ENCODE measurements at regions not wholly inside any gene's neighbourhood (a gene's known extent, or its start where the extent isn't known, plus 50 kb on each side); places are given as distances from the start of the nearest gene placed in this dataset.

GRCh38 chr1:99590578-99591209 is 55.2 kb upstream of the PALMD start:
- ATAC-seq (peak in 3 of 4 donors; percentile 45 to 74 (median 63)), FAIRE-seq (no peak), DNase-seq (peak in 2 of 6 donors; percentile 17 to 18)
- Histone ChIP-seq H3K4me1 (no peaks in the 10 kb centered on the region), H3K36me3 (no peaks in the 10 kb centered on the region), H3K27ac (peak overlapping the region in 2 of 4 donors; percentile 7 to 62), H3K4me3 (no peak overlapping the region), H3K27me3 (no peaks in the 10 kb centered on the region), H3K9me3 (no peaks in the 10 kb centered on the region)
- TF ChIP-seq CTCF (IDR thresholded peaks at IDR 0.05), result no peak
- intact Hi-C loops (cut with DNase I), result no loop called here
- 41 to 52% methylated on average over 4 of the region's 4 CpGs for WGBS, 2 donors

- H3K27ac ChIP-seq, result no peak overlapping the region
- no peak for DNase-seq
- no peaks in the 10 kb centered on the region for H3K9me3 ChIP-seq
- FAIRE-seq, result no peak
- TF ChIP-seq CTCF (IDR thresholded peaks at IDR 0.05), result no peak
- no peaks in the 10 kb centered on the region for H3K4me1 ChIP-seq
- intact Hi-C loops (cut with DNase I), result no loop called here
- ATAC-seq, result no peak
- no peaks in the 10 kb centered on the region for H3K27me3 ChIP-seq
- no peaks in the 10 kb centered on the region for H3K36me3 ChIP-seq
- 69 to 70% methylated on average over 1 of the region's 1 CpG for WGBS, 2 donors
- H3K4me3 ChIP-seq, result no peak overlapping the region
These were observed 54.0 kb upstream of the PALMD start for GRCh38 chr1:99591886-99592285.

- ATAC-seq, result no peak
- FAIRE-seq, result no peak
- no peak for DNase-seq
These were observed 51.7 kb upstream of the PALMD start for GRCh38 chr1:99594205-99594604.

GRCh38 chr1:99595041-99595440 is 50.9 kb upstream of the PALMD start:
- no peak for TF ChIP-seq CTCF (IDR thresholded peaks at IDR 0.05)
- intact Hi-C loops (cut with DNase I), result no loop called here
- H3K27me3 ChIP-seq, result no peaks in the 10 kb centered on the region
- no peaks in the 10 kb centered on the region for H3K9me3 ChIP-seq
- no peaks in the 10 kb centered on the region for H3K4me1 ChIP-seq
- DNase-seq, result no peak
- no peak overlapping the region for H3K4me3 ChIP-seq
- no peak for FAIRE-seq
- ATAC-seq, result no peak
- no peak overlapping the region for H3K27ac ChIP-seq
- H3K36me3 ChIP-seq, result no peaks in the 10 kb centered on the region

More at GRCh38 chr1:99594205-99594604, 51.7 kb upstream of the PALMD start:
- H3K27me3 ChIP-seq, result no peaks in the 10 kb centered on the region
- H3K4me3 ChIP-seq, result no peak overlapping the region
- WGBS, 2 donors, result 52 to 73% methylated on average over 2 of the region's 2 CpGs
- no peak overlapping the region for H3K27ac ChIP-seq
- no peaks in the 10 kb centered on the region for H3K9me3 ChIP-seq
- intact Hi-C loops (cut with DNase I), result no loop called here
- no peaks in the 10 kb centered on the region for H3K36me3 ChIP-seq
- H3K4me1 ChIP-seq, result no peaks in the 10 kb centered on the region
- TF ChIP-seq CTCF (IDR thresholded peaks at IDR 0.05), result no peak

GRCh38 chr1:99595441-99595840 is 50.5 kb upstream of the PALMD start:
- no peak overlapping the region for H3K4me3 ChIP-seq
- FAIRE-seq (no peak), DNase-seq (no peak), ATAC-seq (no peak)
- no peaks in the 10 kb centered on the region for H3K4me1 ChIP-seq
- H3K9me3 ChIP-seq, result no peaks in the 10 kb centered on the region
- no peak for TF ChIP-seq CTCF (IDR thresholded peaks at IDR 0.05)
- no peak overlapping the region for H3K27ac ChIP-seq
- H3K36me3 ChIP-seq, result no peaks in the 10 kb centered on the region
- intact Hi-C loops (cut with DNase I), result no loop called here
- H3K27me3 ChIP-seq, result no peaks in the 10 kb centered on the region
- WGBS, 2 donors, result 32 to 66% methylated on average over 2 of the region's 2 CpGs
